ENCODE measurements at regions not wholly inside any gene's neighbourhood (a gene's known extent, or its start where the extent isn't known, plus 50 kb on each side); places are given as distances from the start of the nearest gene placed in this dataset.

- ATAC-seq = no peak
- TF ChIP-seq ZNF8 (CRISPR knock-in tag; IDR thresholded peaks at IDR 0.05) (no peak), SNAI2 (CRISPR knock-in tag; IDR thresholded peaks at IDR 0.05) (no peak), PATZ1 (CRISPR knock-in tag; IDR thresholded peaks at IDR 0.05; ENCODE audit: borderline replicate concordance) (no peak)
Measured at GRCh38 chr16:20259541-20259940, 67.8 kb downstream of the GP2 start.

- TF ChIP-seq TOX (CRISPR knock-in tag; IDR thresholded peaks at IDR 0.05; ENCODE audit: borderline replicate concordance) (no peak), PPARA (CRISPR knock-in tag; IDR thresholded peaks at IDR 0.05; ENCODE audit: borderline replicate concordance) (no peak), CREB5 (CRISPR knock-in tag; IDR thresholded peaks at IDR 0.05; ENCODE audit: low read depth) (no peak), ZFP30 (CRISPR knock-in tag; IDR thresholded peaks at IDR 0.05) (no peak), RARB (CRISPR knock-in tag; IDR thresholded peaks at IDR 0.05) (no peak), PATZ1 (CRISPR knock-in tag; IDR thresholded peaks at IDR 0.05; ENCODE audit: borderline replicate concordance) (no peak), ZFP3 (CRISPR knock-in tag; IDR thresholded peaks at IDR 0.05) (no peak), ZNF8 (CRISPR knock-in tag; IDR thresholded peaks at IDR 0.05) (no peak), ZNF70 (CRISPR knock-in tag; IDR thresholded peaks at IDR 0.05) (no peak), POU6F1 (CRISPR knock-in tag; IDR thresholded peaks at IDR 0.05; ENCODE audit: borderline replicate concordance, low read depth) (no peak)
- no peak for ATAC-seq
Measured at GRCh38 chr16:20257234-20257633, 70.1 kb downstream of the GP2 start.

DNA sequence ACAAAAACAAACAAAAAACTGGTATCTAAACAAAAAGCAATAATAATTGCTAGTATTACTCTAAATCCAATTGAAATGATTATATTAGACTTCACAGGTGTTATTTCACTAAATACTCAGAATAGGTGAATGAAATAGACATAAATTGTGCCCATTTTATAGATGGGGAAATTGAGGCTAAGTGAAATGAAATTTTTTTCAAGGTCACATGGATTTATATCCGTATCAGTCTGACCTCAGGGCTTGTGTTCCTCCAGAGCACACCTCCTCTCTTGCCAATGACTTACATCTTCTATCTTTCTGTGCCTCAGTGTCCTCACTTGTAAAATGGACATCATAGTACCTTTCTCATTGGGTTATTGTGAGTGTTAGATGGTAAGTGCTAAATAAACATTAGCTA lies 72.3 kb downstream of the GP2 start:
- no peak for ATAC-seq
- no peak for TF ChIP-seq ESRRG (CRISPR knock-in tag; IDR thresholded peaks at IDR 0.05)
- no peak for TF ChIP-seq ZFP30 (CRISPR knock-in tag; IDR thresholded peaks at IDR 0.05)
- no peak for TF ChIP-seq GLIS3 (CRISPR knock-in tag; IDR thresholded peaks at IDR 0.05)
- no peak for TF ChIP-seq ZNF565 (CRISPR knock-in tag; conservative IDR thresholded peaks at IDR 0.05; ENCODE audit: low read depth)
- no peak for TF ChIP-seq PPARA (CRISPR knock-in tag; IDR thresholded peaks at IDR 0.05; ENCODE audit: borderline replicate concordance)
- no peak for TF ChIP-seq PATZ1 (CRISPR knock-in tag; IDR thresholded peaks at IDR 0.05; ENCODE audit: borderline replicate concordance)
- TF ChIP-seq POU6F1 (CRISPR knock-in tag; IDR thresholded peaks at IDR 0.05; ENCODE audit: borderline replicate concordance, low read depth) = no peak
- no peak for TF ChIP-seq ARNTL (CRISPR knock-in tag; IDR thresholded peaks at IDR 0.05; ENCODE audit: borderline replicate concordance, low read depth)
- TF ChIP-seq TSHZ2 (CRISPR knock-in tag; IDR thresholded peaks at IDR 0.05) = no peak
